ENCODE measurements at regions not wholly inside any gene's neighbourhood (a gene's known extent, or its start where the extent isn't known, plus 50 kb on each side); places are given as distances from the start of the nearest gene placed in this dataset.

DNA sequence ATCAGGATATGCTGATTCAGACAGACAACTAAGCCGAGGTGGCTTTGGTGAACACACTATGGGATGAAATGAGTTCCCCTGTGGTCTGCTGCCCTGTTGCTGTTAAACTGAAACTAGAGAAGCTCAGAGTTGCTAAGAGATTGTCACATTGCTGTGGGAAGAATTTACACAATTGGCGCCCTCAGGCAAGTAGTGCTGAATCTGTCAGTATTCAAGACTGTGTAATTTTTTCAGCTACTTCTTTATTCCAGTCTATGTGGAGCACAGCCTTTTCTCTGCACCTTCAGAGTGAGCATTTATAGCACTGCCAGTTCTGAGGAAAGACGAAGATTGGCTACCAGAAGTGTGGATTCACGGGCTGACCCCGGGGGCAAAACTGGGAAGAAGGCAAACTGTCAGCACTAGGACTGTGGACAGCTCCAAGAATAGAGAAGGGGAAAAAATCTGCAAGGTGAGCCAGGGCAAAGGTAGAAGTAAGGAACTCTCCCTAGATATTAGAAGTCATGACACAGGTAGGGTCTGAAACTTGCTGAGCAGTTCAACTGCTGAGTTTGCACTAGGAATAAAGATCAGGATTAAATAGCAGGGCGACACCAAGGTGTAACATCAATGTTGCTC, 218.8 kb upstream of the TMPO start:
- no peak for TF ChIP-seq CTCF (IDR thresholded peaks at IDR 0.05)
- no peak for TF ChIP-seq EZH2 (IDR thresholded peaks at IDR 0.05; ENCODE audit: borderline replicate concordance, insufficient read depth, low read depth, low read length, poor library complexity, severe bottlenecking)
